22Rv1 (cell line): ENCODE measurements at regions not wholly inside any gene's neighbourhood (a gene's known extent, or its start where the extent isn't known, plus 50 kb on each side); places are given as distances from the start of the nearest gene placed in this dataset.

Experiments
- CTCF ChIP-seq: fragments of 450-650 bp; IDR thresholded peaks from 2 replicates; pipeline ENCODE4 v1.5.1; 2017; ENCODE audit warnings: mild to moderate bottlenecking
- ZFX ChIP-seq: fragments of 450-650 bp; IDR thresholded peaks from 2 replicates; pipeline ENCODE4 v1.6.1; 2017; ENCODE audit warnings: antibody characterized with exemption, borderline replicate concordance

- no peak for TF ChIP-seq CTCF
- no peak for TF ChIP-seq ZFX
Observed at GRCh38 chr14:86527312-86527711, 997.4 kb downstream of the FLRT2 start.
